Fibroblast of skin of back (primary cell): ENCODE measurements at regions not wholly inside any gene's neighbourhood (a gene's known extent, or its start where the extent isn't known, plus 50 kb on each side); places are given as distances from the start of the nearest gene placed in this dataset.
"Not testable (repeated sequence)": the region's sequence is repeated elsewhere in the genome, so short reads cannot be mapped to it uniquely, and the experiment has no call there.

Experiments used
- DNase-seq: peaks from one replicate; pipeline ENCODE4 v3.0.0-alpha.2; 2013

- not testable (repeated sequence) for DNase-seq
Measured at GRCh38 chr14:105662043-105662442, 135.7 kb downstream of the TMEM121 start.

GRCh38 chr14:105662592-105662991 is 136.2 kb downstream of the TMEM121 start:
- not testable (repeated sequence) for DNase-seq

DNA sequence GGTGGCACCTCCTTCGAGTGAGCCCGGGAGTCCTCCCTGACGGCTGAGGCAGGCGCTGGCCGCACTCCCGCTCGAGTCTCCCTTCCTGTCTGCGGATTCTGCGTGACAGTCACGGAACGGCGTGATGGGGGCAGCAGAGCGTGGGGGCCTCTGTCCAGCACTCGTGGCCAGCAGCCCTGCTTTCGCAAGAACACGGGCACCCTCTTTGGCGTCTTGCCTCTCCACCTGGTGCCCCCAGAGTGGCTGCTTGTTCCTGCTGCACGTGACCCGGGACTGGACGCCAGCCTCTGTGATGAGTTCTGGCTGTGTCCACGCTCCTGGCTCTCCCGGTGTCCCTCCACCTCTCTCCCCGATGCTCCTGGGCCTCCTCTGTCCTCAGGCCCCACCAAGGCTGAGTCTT is 136.9 kb downstream of the TMEM121 start:
- not testable (repeated sequence) for DNase-seq

DNA sequence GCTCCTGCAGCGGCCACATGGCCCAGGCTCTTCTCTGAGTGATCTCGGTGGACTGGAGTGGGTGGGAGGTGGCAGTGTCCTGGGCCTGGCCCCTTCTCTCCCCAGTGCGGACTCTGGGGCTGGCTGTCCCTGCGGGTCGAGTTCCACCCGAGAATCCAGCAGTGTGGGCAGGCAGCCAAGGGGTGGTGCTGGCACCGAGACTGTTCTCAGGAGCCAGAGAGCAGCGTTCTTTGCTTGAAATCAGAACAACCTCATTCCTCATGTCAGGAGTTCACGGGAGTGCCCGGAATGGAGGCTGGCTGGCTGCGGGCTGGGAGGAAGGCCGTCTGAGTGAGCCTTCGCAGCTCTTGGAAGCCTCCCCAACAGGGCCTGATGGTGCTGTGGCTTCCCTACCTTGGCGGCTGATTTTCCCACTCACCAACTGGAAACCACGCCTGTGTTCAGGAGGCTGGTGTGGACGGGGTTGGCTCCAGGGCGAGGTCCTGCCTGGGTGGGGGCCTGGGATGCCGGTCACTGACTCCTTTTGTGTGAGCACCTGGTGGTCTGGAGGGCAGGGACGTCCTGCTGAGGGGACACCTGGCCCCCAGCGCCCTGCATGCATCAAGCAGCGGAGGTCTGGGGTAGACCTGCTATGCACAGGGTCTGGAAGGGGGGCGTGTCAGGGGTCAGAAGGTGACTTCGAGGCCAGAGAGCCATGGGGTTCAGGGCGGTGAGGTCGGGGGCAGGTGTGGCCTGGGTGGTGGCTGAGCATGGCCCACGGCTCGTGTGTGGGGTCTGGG is 137.6 kb downstream of the TMEM121 start:
- DNase-seq = not testable (repeated sequence)

DNA sequence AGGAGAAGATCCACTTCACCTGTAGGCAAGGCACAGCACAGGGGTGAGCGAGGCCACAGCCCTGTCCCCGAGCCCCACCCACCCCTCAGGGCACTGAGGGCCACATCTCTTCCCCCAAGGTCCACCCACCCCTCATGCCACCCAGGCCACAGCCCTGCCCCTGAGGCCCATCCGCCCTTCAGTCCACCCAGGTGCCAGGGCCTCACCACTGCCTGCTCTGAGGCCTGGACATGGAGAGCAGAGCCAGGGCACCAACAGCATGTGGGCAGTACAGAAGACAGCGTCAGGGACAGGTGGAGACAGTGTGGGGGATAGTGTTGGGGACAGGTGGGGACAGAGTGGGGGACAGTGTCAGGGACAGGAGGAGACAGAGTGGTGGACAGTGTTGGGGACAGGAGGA is 138.3 kb downstream of the TMEM121 start:
- no peak for DNase-seq

DNA sequence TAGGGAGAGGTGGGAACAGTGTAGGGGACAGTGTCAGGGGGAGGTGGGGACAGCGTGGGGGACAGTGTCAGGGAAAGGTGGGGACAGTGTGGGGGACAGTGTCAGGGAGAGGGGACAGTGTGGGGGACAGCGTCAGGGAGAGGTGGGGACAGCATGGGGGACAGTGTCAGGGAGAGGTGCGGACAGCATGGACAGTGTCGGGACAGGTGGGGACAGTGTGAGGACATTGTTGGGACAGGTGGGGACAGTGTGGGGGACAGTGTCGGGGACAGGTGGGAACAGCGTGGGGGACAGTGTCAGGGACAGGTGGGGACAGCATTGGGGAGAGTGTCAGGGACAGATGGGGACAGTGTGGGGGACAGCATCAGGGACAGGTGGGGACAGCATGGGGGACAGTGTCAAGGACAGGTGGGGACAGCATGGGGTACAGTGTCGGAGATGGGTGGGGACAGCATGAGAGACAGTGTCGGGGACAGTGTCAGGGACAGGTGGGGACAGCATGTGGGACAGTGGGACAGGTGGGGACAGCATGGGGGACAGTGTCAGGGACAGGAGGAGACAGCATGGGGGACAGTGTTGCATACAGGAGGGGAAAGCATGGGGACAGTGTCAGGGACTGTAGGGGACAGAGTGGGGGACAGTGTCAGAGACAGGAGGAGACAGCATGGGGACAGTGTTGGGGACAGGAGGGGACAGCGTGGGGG is 139.0 kb downstream of the TMEM121 start:
- no peak for DNase-seq

DNA sequence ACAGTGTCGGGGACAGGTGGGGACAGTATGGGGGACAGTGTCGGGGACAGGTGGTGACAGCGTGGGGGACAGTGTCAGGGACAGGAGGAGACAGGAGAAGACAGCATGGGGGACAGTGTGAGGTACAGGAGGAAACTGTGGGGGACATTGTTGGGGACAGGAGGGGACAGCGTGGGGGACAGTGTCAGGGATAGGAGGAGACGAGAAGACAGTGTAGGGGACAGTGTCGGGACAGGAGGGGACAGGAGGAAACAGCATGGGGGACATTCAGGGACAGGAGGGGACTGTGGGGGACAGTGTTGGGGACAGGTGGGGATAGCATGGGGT is 139.5 kb downstream of the TMEM121 start:
- DNase-seq = no peak

DNA sequence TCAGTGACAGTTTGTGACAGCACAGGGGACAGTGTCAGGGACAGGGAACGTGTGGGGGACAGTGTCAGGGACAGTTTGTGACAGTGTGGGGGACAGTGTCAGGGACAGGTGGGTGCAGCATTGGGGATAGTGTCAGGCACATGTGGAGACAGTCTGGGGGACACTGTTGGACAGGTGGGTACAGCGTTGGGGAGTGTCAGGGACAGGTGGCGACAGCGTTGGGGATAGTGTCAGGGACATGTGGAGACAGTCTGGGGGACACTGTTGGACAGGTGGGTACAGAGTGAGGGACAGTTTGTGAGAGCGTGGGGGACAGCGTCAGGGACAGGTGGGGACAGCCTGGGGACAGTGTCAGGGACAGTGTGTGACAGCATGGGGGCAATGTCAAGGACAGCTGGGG is 140.0 kb downstream of the TMEM121 start:
- DNase-seq = no peak

DNA sequence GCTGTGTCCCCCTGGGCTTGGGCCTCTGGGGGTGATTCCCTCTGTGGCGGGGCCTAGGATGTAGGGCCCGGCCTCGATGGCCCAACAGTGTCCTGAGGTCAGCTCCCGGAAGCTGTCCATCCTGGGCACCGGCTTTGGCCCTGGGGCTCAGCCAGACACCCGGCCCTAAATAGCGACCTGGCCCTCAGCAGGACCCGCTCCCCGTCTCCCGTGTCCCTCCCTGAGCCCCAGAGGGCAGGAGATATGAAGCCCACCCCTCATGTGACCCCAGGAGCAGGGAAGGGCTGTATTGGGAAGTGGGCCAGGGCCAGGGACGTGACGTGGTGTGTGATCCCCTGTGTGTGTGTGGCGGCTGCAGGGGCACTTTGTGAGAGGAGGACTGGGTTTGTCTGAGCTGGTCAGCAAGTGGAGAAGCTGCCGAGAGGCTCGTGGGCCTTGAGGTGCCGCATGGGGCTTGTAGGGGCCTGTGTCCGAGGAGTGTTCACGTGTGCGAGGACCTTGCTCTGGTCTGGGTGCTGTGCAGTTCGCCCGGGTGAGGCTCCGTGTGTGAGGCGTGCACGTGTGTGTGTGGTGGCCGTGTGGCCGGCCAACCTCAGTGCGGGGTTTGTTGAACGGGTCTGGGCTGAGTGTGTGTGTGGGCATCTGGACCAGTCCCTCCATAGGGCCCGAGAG is 140.7 kb downstream of the TMEM121 start:
- DNase-seq = not testable (repeated sequence)

GRCh38 chr14:105667663-105668020 is 141.3 kb downstream of the TMEM121 start:
- not testable (repeated sequence) for DNase-seq

DNA sequence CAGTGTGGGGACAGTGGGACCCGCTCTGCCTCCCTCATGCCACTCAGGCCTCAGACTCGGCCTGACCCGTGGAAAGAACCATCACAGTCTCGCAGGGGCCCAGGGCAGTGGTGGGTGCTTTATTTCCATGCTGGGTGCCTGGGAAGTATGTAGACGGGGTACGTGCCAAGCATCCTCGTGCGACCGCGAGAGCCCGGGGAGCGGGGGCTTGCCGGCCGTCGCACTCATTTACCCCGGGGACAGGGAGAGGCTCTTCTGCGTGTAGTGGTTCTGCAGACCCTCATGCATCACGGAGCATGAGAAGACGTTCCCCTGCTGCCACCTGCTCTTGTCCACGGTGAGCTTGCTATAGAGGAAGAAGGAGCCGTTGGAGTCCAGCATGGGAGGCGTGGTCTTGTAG is 141.6 kb downstream of the TMEM121 start:
- not testable (repeated sequence) for DNase-seq

DNA sequence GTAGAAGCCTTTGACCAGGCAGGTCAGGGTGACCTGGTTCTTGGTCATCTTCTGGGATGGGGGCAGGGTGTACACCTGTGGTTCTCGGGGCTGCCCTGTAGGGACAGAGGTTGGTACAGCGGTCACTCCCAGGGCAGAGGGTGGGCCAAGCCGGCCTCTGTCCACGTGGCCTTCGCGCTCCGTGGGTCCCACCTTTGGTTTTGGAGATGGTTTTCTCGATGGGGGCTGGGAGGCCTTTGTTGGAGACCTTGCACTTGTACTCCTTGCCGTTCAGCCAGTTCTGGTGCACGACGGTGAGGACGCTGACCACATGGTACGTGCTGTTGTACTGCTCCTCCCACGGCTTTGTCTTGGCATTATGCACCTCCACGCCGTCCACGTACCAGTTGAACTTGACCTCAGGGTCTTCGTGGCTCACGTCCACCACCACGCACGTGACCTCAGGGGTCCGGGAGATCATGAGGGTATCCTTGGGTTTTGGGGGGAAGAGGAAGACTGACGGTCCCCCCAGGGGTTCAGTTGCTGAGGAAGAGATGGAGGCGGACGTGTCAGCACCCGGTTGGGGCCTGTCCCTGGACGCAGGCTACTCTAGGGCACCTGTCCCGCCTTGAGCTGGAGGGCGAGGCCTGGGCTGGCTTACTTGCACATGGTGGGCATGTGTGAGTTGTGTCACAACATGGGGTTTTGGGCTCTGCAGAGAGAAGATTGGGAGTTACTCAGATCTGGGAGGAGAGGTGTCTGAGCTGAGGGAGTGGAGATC is 142.3 kb downstream of the TMEM121 start:
- DNase-seq = not testable (repeated sequence)

- not testable (repeated sequence) for DNase-seq
Measured at GRCh38 chr14:105669231-105669610, 142.8 kb downstream of the TMEM121 start.

DNA sequence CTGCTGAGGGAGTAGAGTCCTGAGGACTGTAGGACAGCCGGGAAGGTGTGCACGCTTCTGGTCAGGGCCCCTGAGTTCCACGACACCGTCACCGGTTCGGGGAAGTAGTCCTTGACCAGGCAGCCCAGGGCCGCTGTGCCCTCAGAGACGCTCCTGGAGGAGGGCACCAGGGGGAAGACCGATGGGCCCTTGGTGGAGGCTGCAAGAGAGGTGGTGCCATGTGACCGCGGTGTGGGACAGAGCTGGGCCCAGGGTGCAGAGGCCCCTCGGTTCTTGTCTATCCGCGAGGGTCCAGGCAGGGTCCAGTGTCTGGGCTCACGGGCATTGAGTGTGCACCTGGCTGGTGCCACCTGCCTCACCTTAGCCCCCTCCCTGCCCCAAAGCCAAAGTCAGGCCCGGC is 143.3 kb downstream of the TMEM121 start:
- not testable (repeated sequence) for DNase-seq

DNA sequence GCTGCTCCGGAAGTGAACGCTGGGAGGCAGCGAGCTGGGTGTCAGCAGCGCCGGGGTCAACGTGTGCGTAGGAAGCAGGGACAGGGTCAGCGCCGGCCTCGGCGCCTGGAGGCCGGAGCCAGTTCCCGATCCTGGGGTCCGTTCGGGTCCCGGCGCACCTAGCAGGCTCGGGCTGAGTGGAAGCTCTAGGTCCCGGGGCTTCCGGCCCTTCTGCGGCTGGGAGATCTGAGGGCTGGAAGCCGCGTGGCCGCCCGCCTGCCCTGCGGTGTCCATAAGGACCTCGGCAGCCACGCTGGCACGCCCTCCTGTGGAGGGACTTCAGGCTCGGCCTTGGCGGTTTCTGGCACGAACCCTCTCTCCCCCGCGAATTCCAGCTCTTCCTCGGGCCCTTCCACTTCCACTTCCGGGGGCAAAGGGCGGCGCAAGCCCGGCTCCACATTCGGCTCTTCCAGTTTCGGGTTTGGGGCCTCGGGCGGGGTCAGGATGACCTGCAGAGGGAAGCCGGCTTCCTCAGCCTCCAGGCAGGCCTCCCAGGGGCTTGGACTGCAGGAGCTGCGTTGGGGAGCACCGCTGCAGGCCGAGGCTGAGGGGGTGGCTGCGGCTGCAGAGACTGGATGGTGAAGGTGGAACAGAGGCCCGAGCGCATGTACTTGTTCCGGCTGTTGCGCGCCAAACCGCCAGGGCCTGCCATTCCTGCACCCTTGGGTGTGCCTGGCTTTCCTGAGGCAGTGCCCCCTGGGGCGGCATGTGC is 146.2 kb downstream of the TMEM121 start:
- not testable (repeated sequence) for DNase-seq

GRCh38 chr14:105675433-105675832 is 149.1 kb downstream of the TMEM121 start:
- not testable (repeated sequence) for DNase-seq

- not testable (repeated sequence) for DNase-seq
Measured at GRCh38 chr14:105675905-105676670, 149.7 kb downstream of the TMEM121 start.

- not testable (repeated sequence) for DNase-seq
Measured at GRCh38 chr14:105678057-105678456, 151.7 kb downstream of the TMEM121 start.

DNA sequence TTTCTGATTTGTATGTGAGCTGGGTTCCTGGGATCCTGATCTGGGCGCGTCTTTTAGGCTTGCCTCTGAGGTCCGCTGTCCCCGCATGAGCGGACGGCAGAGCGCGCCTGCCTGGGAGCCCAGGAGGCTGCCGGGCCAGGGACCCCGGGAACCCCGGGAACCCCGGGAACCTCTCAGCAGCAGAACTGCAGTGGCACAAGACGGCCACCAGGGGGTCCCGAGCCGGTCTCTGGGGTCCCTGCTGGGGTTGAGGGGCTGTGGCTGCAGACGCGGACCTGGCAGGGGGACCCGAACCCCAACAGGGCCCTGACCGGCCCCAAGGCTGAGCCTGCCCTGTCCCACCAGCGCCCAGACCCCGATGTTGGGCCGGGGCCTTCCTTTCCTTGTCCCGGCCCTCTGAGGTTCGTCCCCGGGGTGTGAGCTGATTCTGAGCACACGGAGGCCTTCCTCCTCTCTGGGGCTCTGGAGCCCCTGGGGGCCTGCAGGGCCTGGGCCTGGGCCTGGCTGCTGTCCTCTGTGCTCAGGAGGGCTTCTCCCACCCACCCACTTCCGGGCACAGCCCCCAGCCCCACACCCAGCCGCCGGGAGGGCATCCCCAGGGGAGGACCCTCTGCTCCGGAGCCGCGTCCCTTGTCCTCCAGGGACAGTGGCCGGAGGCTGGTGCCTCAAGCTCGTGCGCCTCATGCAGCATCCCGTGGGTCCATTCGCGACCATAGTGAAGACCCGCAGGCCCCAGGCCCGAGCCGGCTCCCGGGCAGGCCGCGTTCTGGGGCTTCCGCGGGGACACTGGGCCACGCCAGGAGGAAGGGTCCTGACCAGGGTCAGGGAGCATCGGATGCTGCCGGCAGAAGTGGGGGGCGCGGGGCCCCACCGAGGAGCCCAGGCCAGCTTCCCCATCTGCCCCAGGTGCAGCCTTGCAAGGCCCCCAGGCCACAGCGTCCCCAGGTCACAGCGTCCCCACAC is 152.9 kb downstream of the TMEM121 start:
- DNase-seq = not testable (repeated sequence)
